A549 (cell line): ENCODE measurements at regions not wholly inside any gene's neighbourhood (a gene's known extent, or its start where the extent isn't known, plus 50 kb on each side); places are given as distances from the start of the nearest gene placed in this dataset.

Source experiments
- ATAC-seq, 2 experiments: fragments of 200-7000 bp in 1 of 2; fragments of >200 bp in 1 of 2; cut with Nextera tagmentation in 1 of 2; cut with Tn5 transposase in 1 of 2; 3 replicates each; pipeline versions ENCODE4 v1.8.0 to v1.9.1; 2018 to 2020; ENCODE audit warnings: mild to moderate bottlenecking in 1 of 2, moderate library complexity in 1 of 2
- CTCF ChIA-PET: fragments of 300-600 bp; sonication (Branson Sonifier 250); formaldehyde crosslinking; extraction: SDS; loops from one replicate; lab custom pipeline; 2021; ENCODE audit warnings: antibody characterized with exemption, inconsistent platforms; lab: Yijun Ruan, JAX
- POLR2A ChIA-PET: fragments of 350-600 bp; formaldehyde crosslinking; extraction: SDS; loops from one replicate; lab custom pipeline; 2021; ENCODE audit warnings: antibody characterized with exemption, inconsistent platforms; lab: Yijun Ruan, JAX
- DNase-seq, 2 experiments: peaks; one replicate each; pipeline versions ENCODE4 v3.0.0 to v3.0.0-alpha.2; 2011 to 2016; ENCODE audit warnings: low read depth in 1 of 2, low spot score in 1 of 2
- FAIRE-seq: peaks from 2 replicates; lab custom pipeline; 2011; peaks lifted over from hg19 to GRCh38; lab: Jason Lieb, UNC
- H3K27ac ChIP-seq, 2 experiments: fragments of >200 bp; sonication (Bioruptor Twin); formaldehyde crosslinking; 3 replicates each; pipeline ENCODE4 v1.5.1; 2016 to 2017
- H3K4me1 ChIP-seq: fragments of >200 bp; sonication (Bioruptor Twin); formaldehyde crosslinking; 3 replicates; pipeline ENCODE4 v1.6.1; 2016
- H3K4me2 ChIP-seq: fragments of >200 bp; sonication (Bioruptor Twin); formaldehyde crosslinking; 3 replicates; pipeline ENCODE4 v1.6.1; 2016
- H3K4me3 ChIP-seq: fragments of >200 bp; sonication (Bioruptor Twin); formaldehyde crosslinking; 3 replicates; pipeline ENCODE4 v1.5.1; 2016
- H3K9me3 ChIP-seq: fragments of >200 bp; sonication (Bioruptor Twin); formaldehyde crosslinking; 3 replicates; pipeline ENCODE4 v1.6.1; 2016
- CHD2 ChIP-seq: fragments of 150-350 bp; IDR thresholded peaks from 2 replicates; pipeline ENCODE4 v1.6.1; 2014; ENCODE audit warnings: low read length; ENCODE audit not compliant: partially characterized antibody
- FOXS1 ChIP-seq: fragments of 250-450 bp; sonication (Bioruptor Pico); IDR thresholded peaks from 2 replicates; pipeline ENCODE4 v1.5.0; 2020; ENCODE audit warnings: mild to moderate bottlenecking, moderate library complexity
- HDAC2 ChIP-seq: fragments of 200-600 bp; sonication (generic); IDR thresholded peaks from 2 replicates; pipeline ENCODE4 v1.6.1; 2016
- HEYL ChIP-seq: fragments of 250-450 bp; sonication (Bioruptor Pico); IDR thresholded peaks from 2 replicates; pipeline ENCODE4 v1.8.0; 2021; ENCODE audit warnings: mild to moderate bottlenecking, moderate library complexity
- JUN ChIP-seq, 2 experiments: fragments of >200 bp; sonication (Bioruptor Twin); formaldehyde crosslinking; IDR thresholded peaks; 2 replicates in 1 of 2; 3 replicates in 1 of 2; pipeline ENCODE4 v1.6.1; 2016 to 2017
- JUNB ChIP-seq: fragments of >200 bp; sonication (Bioruptor Twin); formaldehyde crosslinking; IDR thresholded peaks from 2 replicates; pipeline ENCODE4 v1.6.1; 2016
- KDM1A ChIP-seq: fragments of 200-600 bp; sonication (generic); IDR thresholded peaks from 2 replicates; pipeline ENCODE4 v1.6.1; 2016; ENCODE audit warnings: low read depth, mild to moderate bottlenecking
- PHF8 ChIP-seq: fragments of 200-600 bp; sonication (generic); IDR thresholded peaks from 2 replicates; pipeline ENCODE4 v1.6.1; 2016; ENCODE audit warnings: low read depth, mild to moderate bottlenecking, antibody characterized with exemption, moderate library complexity, borderline replicate concordance
- RCOR1 ChIP-seq: fragments of 150-350 bp; IDR thresholded peaks from 2 replicates; pipeline ENCODE4 v1.6.1; 2014; ENCODE audit warnings: antibody characterized with exemption, low read length, low read depth
- TP53 ChIP-seq: fragments of 250-450 bp; sonication (Bioruptor Pico); IDR thresholded peaks from 2 replicates; pipeline ENCODE4 v1.5.0; 2021; ENCODE audit warnings: mild to moderate bottlenecking, moderate library complexity
- ZFP36 ChIP-seq: fragments of 450-650 bp; IDR thresholded peaks from 2 replicates; pipeline ENCODE4 v1.6.1; 2014; ENCODE audit warnings: borderline replicate concordance; ENCODE audit not compliant: partially characterized antibody
- ZNF302 ChIP-seq: fragments of 250-450 bp; sonication (Bioruptor Pico); IDR thresholded peaks from 2 replicates; pipeline ENCODE4 v1.9.0; 2021; ENCODE audit warnings: inconsistent platforms, mild to moderate bottlenecking, moderate library complexity
- ZSCAN20 ChIP-seq: fragments of 250-450 bp; sonication (Bioruptor Pico); IDR thresholded peaks from 2 replicates; pipeline ENCODE4 v1.8.0; 2022; ENCODE audit warnings: mild to moderate bottlenecking, moderate library complexity
- WGBS: methylation state at CpG from one replicate; pipeline ENCODE4 v1.1.6; 2017; ENCODE audit errors: missing lambda C conversion rate; 5-methylcytosine and 5-hydroxymethylcytosine counted together
- TF ChIP-seq, protein P1 (sequence below): fragments of 250-450 bp; sonication (Bioruptor Pico); IDR thresholded peaks from 2 replicates; pipeline ENCODE4 v1.5.0; 2020; ENCODE audit warnings: low read depth, mild to moderate bottlenecking, moderate library complexity
- TF ChIP-seq, protein P2 (sequence below): fragments of 450-650 bp; IDR thresholded peaks from 2 replicates; pipeline ENCODE4 v1.6.1; 2014; ENCODE audit warnings: antibody characterized with exemption
- TF ChIP-seq, protein P3 (sequence below): fragments of 200-600 bp; sonication (generic); IDR thresholded peaks from 2 replicates; pipeline ENCODE4 v1.6.1; 2016; ENCODE audit warnings: antibody characterized with exemption, mild to moderate bottlenecking, moderate library complexity

DNA sequence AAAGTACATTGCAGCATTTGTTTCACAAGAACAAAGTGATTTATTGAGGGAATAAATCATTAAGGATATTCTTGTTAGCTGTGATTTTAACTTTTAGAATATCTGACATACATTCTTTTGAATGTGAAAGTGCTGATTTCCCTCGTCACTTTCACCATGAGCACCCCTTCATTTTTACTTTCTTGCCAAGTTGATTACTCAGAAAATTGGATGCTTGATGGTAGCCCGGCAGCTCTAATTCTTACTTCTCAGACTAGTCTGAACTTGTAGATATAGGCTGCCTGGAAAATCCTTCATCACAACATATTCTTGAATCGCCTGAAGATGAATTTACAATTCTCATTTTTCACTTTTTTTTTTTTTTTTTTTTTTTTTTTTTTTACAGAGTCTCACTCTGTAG lies 147.1 kb upstream of the SMLR1 start:
- H3K4me2 ChIP-seq = no peak overlapping the region
- H3K27ac ChIP-seq = no peak overlapping the region
- no peak for ATAC-seq
- ChIA-PET POLR2A (interaction anchor here (0.6 kb wide), 1 partner anchor 210 kb away, joined by 3 read pairs; no protein-coding TSS in a partner anchor), CTCF (no interaction called here)
- no peak for FAIRE-seq
- H3K9me3 ChIP-seq = no peaks in the 10 kb centered on the region
- no peaks in the 10 kb centered on the region for H3K4me1 ChIP-seq
- H3K4me3 ChIP-seq = no peak overlapping the region
- DNase-seq = no peak
- WGBS = 24% methylated on average over 3 of the region's 3 CpGs
- TF ChIP-seq JUN (IDR thresholded peaks at IDR 0.05) (no peak), KDM1A (no peak), TP53 (no peak)

DNA sequence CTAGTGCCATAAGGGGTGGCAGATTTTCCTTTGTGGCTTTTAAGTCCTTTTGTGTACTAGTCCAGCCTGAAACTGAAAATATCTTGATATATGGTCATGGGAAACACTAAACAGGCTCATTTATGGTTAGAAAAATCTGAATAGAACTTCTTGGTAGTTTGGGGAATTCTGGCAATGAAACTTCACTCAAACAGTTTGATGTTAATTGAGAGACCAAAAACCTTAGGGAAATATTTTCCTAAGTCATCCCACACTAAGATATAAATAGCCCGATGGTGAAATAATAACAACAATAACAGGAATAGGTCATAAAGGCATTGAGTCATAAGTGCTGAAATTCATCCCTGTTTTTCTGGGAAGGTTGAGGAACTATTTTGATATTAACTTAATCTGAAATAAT lies 146.2 kb upstream of the SMLR1 start:
- 7% methylated on average over 1 of the region's 1 CpG for WGBS
- ChIA-PET POLR2A (no interaction called here), CTCF (no interaction called here)
- ATAC-seq = no peak
- H3K4me1 ChIP-seq = no peaks in the 10 kb centered on the region
- DNase-seq = no peak
- no peak overlapping the region for H3K4me3 ChIP-seq
- no peak overlapping the region for H3K4me2 ChIP-seq
- TF ChIP-seq, protein P1, sequence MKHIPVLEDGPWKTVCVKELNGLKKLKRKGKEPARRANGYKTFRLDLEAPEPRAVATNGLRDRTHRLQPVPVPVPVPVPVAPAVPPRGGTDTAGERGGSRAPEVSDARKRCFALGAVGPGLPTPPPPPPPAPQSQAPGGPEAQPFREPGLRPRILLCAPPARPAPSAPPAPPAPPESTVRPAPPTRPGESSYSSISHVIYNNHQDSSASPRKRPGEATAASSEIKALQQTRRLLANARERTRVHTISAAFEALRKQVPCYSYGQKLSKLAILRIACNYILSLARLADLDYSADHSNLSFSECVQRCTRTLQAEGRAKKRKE (CRISPR knock-in tag) = no peak
- TF ChIP-seq PHF8 = no peak
- H3K27ac ChIP-seq = no peak overlapping the region
- FAIRE-seq = no peak
- no peaks in the 10 kb centered on the region for H3K9me3 ChIP-seq

DNA sequence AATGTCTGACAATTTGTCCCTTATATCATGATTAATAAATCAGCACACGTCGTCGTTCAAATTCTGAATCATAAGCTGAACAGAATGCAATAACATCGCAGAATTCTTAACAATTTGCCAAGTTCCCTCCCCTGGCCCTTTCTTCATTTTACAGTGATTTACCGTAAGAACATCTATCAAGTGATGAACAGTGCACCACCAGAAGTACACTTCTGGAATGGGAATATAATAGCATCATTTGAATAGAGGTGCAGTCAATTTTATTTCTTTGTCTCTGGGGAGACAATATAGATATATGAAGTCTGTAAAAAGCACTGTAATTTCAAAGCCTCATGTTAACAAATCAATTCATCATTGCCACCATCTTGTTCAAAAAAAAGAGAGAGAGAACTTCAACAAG lies 145.1 kb upstream of the SMLR1 start:
- DNase-seq (no peak), ATAC-seq (no peak), FAIRE-seq (no peak)
- CTCF ChIA-PET = no interaction called here
- 73% methylated on average over 5 of the region's 5 CpGs for whole genome bisulfite sequencing
- no peaks in the 10 kb centered on the region for H3K9me3 ChIP-seq
- no peak overlapping the region for H3K27ac ChIP-seq
- POLR2A ChIA-PET = no interaction called here
- no peak overlapping the region for H3K4me2 ChIP-seq
- H3K4me1 ChIP-seq = no peaks in the 10 kb centered on the region
- H3K4me3 ChIP-seq = no peak overlapping the region
- TF ChIP-seq JUNB (no peak), HEYL (CRISPR knock-in tag) (no peak), ZSCAN20 (CRISPR knock-in tag) (no peak), TP53 (no peak), CHD2 (no peak), ZNF302 (CRISPR knock-in tag) (no peak)
- TF ChIP-seq, protein P2, sequence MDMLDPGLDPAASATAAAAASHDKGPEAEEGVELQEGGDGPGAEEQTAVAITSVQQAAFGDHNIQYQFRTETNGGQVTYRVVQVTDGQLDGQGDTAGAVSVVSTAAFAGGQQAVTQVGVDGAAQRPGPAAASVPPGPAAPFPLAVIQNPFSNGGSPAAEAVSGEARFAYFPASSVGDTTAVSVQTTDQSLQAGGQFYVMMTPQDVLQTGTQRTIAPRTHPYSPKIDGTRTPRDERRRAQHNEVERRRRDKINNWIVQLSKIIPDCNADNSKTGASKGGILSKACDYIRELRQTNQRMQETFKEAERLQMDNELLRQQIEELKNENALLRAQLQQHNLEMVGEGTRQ = no peak
- TF ChIP-seq, protein P3, sequence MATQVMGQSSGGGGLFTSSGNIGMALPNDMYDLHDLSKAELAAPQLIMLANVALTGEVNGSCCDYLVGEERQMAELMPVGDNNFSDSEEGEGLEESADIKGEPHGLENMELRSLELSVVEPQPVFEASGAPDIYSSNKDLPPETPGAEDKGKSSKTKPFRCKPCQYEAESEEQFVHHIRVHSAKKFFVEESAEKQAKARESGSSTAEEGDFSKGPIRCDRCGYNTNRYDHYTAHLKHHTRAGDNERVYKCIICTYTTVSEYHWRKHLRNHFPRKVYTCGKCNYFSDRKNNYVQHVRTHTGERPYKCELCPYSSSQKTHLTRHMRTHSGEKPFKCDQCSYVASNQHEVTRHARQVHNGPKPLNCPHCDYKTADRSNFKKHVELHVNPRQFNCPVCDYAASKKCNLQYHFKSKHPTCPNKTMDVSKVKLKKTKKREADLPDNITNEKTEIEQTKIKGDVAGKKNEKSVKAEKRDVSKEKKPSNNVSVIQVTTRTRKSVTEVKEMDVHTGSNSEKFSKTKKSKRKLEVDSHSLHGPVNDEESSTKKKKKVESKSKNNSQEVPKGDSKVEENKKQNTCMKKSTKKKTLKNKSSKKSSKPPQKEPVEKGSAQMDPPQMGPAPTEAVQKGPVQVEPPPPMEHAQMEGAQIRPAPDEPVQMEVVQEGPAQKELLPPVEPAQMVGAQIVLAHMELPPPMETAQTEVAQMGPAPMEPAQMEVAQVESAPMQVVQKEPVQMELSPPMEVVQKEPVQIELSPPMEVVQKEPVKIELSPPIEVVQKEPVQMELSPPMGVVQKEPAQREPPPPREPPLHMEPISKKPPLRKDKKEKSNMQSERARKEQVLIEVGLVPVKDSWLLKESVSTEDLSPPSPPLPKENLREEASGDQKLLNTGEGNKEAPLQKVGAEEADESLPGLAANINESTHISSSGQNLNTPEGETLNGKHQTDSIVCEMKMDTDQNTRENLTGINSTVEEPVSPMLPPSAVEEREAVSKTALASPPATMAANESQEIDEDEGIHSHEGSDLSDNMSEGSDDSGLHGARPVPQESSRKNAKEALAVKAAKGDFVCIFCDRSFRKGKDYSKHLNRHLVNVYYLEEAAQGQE = no peak

DNA sequence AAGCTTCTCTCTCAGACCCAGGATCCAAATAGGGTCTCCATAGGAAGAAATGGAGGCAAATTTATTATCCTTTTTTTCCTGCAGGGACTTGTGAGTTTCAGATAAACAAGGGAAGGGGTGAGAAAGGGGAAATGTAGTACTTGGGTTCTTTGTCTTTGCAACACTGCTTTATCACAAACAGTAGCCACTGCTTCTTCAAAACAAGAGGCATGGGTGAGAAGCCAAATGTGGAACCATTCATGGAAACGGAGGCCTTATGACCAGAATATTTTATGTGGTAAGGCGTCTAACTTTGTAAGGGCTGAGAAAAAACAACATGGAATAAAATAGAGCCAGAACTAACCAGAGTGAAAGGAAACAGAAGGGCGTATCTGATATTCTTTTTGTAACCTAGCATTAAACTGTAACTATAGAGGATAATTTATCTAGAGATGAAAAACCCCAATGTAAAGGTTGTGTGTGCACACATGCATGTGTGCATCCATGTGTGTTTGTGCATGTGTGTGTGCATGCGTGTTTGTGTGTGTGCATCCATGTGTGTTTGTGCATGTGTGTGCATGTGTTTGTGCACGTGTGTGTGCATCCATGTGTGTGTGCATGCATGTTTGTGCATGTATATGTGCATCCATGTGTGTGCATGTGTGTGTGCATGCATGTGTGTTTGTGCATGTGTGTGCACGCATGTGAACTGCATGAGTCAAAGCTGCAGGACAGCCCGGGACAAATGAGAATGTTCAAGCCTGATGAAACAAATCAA lies 143.3 kb upstream of the SMLR1 start:
- DNase-seq (no peak), FAIRE-seq (no peak), ATAC-seq (no peak)
- 47% methylated on average over 7 of the region's 7 CpGs for WGBS
- ChIA-PET POLR2A (no interaction called here), CTCF (no interaction called here)
- no peaks in the 10 kb centered on the region for H3K9me3 ChIP-seq
- no peak overlapping the region for H3K4me3 ChIP-seq
- H3K4me2 ChIP-seq = no peak overlapping the region
- no peaks in the 10 kb centered on the region for H3K4me1 ChIP-seq
- no peak overlapping the region for H3K27ac ChIP-seq
- TF ChIP-seq HDAC2 (no peak), FOXS1 (CRISPR knock-in tag) (no peak), CHD2 (no peak), RCOR1 (no peak), ZFP36 (no peak)
